ENCODE measurements at regions not wholly inside any gene's neighbourhood (a gene's known extent, or its start where the extent isn't known, plus 50 kb on each side); places are given as distances from the start of the nearest gene placed in this dataset.

GRCh38 chr2:39546409-39546808 is 109.3 kb upstream of the MAP4K3 start:
- intact Hi-C loops (cut with DNase I), result no loop called here
- Histone ChIP-seq H3K36me3 (no peaks in the 10 kb centered on the region), H3K4me1 (replicated peaks) (peaks cover 13% of the 10 kb centered on the region), H3K9me3 (no peaks in the 10 kb centered on the region), H3K4me3 (no peak overlapping the region), H3K27ac (peak overlapping the region; percentile 36 to 60), H3K27me3 (replicated peaks; ENCODE audit: insufficient read depth) (no peaks in the 10 kb centered on the region)
- no peak for TF ChIP-seq CTCF (IDR thresholded peaks at IDR 0.05)
- peak; percentile 78 for TF ChIP-seq POLR2AphosphoS5 (IDR thresholded peaks at IDR 0.05)
- DNase-seq (ENCODE audit: low spot score), result peak; percentile 61
- WGBS, result 48% methylated on average over 4 of the region's 4 CpGs

- intact Hi-C loops (cut with DNase I), result no loop called here
- WGBS, result 74% methylated on average over 1 of the region's 1 CpG
- no peak for TF ChIP-seq CTCF (IDR thresholded peaks at IDR 0.05)
- TF ChIP-seq POLR2AphosphoS5 (IDR thresholded peaks at IDR 0.05), result no peak
- no peak for TF ChIP-seq POLR2A (IDR thresholded peaks at IDR 0.05)
- Histone ChIP-seq H3K4me3 (no peak overlapping the region), H3K36me3 (no peaks in the 10 kb centered on the region), H3K27ac (peak overlapping the region; percentile 23 to 60), H3K27me3 (replicated peaks; ENCODE audit: insufficient read depth) (no peaks in the 10 kb centered on the region), H3K9me3 (no peaks in the 10 kb centered on the region), H3K4me1 (replicated peaks) (peaks cover 13% of the 10 kb centered on the region)
- DNase-seq (ENCODE audit: low spot score), result no peak
Measured at GRCh38 chr2:39546937-39547336, 109.9 kb upstream of the MAP4K3 start.

- intact Hi-C loops (cut with DNase I), result no loop called here
- 89% methylated on average over 9 of the region's 9 CpGs for WGBS
Measured at GRCh38 chr2:39547811-39548719, 111.0 kb upstream of the MAP4K3 start.

GRCh38 chr2:39549000-39549399 is 111.9 kb upstream of the MAP4K3 start:
- intact Hi-C loops (cut with DNase I), result no loop called here
- TF ChIP-seq POLR2AphosphoS5 (IDR thresholded peaks at IDR 0.05) (peak; percentile 36), CTCF (IDR thresholded peaks at IDR 0.05) (no peak), POLR2A (IDR thresholded peaks at IDR 0.05) (no peak)
- Histone ChIP-seq H3K4me1 (replicated peaks) (peaks cover 13% of the 10 kb centered on the region), H3K27me3 (replicated peaks; ENCODE audit: insufficient read depth) (no peaks in the 10 kb centered on the region), H3K36me3 (no peaks in the 10 kb centered on the region), H3K27ac (peak overlapping the region in 1 of 2 donors; percentile 18), H3K9me3 (no peaks in the 10 kb centered on the region), H3K4me3 (no peak overlapping the region)
- DNase-seq (ENCODE audit: low spot score), result peak; percentile 55
- WGBS, result 75% methylated on average over 1 of the region's 1 CpG

More at GRCh38 chr2:39547811-39548719, 111.0 kb upstream of the MAP4K3 start:
- H3K27ac ChIP-seq, result peak overlapping the region; percentile 23 to 60
- H3K4me3 ChIP-seq, result no peak overlapping the region
- no peaks in the 10 kb centered on the region for H3K36me3 ChIP-seq
- peaks cover 13% of the 10 kb centered on the region for H3K4me1 ChIP-seq (replicated peaks)
- TF ChIP-seq POLR2A (IDR thresholded peaks at IDR 0.05) (no peak), POLR2AphosphoS5 (IDR thresholded peaks at IDR 0.05) (no peak), CTCF (IDR thresholded peaks at IDR 0.05) (no peak)
- no peak for DNase-seq (ENCODE audit: low spot score)
- no peaks in the 10 kb centered on the region for H3K9me3 ChIP-seq
- no peaks in the 10 kb centered on the region for H3K27me3 ChIP-seq (replicated peaks; ENCODE audit: insufficient read depth)

Data from prostate gland (tissue), 2 donors.